ENCODE measurements at regions not wholly inside any gene's neighbourhood (a gene's known extent, or its start where the extent isn't known, plus 50 kb on each side); places are given as distances from the start of the nearest gene placed in this dataset.
A peak's percentile ranks its signal among the peaks of the same experiment; 100 is the strongest.

DNA sequence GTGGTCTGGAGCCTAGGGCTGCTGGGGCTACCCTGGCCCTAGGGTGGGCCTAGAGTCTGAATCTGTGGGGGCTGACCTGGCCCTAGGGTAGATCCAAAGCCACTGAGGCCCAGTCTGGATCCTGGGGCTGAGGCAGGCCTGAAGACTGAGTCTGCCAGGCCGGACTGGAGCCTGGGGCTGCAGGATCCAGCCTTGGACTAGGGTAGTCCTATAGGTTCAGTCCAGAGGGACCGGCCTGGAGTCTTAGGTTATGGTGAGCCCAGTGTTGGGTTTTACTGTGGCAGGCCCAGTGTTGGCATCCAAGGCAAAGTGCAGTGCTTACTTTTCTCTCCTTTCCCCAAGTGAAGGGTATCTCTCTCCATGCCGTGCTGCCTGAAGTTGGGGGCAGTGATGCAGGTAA lies 227.9 kb upstream of the TAS2R1 start:
- DNase-seq (ENCODE audit: extremely low read depth, low read depth), result no peak
- H3K4me3 ChIP-seq (replicated peaks; ENCODE audit: low read depth, low read length), result no peak overlapping the region
- TF ChIP-seq, protein P1, sequence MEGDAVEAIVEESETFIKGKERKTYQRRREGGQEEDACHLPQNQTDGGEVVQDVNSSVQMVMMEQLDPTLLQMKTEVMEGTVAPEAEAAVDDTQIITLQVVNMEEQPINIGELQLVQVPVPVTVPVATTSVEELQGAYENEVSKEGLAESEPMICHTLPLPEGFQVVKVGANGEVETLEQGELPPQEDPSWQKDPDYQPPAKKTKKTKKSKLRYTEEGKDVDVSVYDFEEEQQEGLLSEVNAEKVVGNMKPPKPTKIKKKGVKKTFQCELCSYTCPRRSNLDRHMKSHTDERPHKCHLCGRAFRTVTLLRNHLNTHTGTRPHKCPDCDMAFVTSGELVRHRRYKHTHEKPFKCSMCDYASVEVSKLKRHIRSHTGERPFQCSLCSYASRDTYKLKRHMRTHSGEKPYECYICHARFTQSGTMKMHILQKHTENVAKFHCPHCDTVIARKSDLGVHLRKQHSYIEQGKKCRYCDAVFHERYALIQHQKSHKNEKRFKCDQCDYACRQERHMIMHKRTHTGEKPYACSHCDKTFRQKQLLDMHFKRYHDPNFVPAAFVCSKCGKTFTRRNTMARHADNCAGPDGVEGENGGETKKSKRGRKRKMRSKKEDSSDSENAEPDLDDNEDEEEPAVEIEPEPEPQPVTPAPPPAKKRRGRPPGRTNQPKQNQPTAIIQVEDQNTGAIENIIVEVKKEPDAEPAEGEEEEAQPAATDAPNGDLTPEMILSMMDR (IDR thresholded peaks at IDR 0.05; ENCODE audit: low read depth, low read length, missing control alignments), result no peak

DNA sequence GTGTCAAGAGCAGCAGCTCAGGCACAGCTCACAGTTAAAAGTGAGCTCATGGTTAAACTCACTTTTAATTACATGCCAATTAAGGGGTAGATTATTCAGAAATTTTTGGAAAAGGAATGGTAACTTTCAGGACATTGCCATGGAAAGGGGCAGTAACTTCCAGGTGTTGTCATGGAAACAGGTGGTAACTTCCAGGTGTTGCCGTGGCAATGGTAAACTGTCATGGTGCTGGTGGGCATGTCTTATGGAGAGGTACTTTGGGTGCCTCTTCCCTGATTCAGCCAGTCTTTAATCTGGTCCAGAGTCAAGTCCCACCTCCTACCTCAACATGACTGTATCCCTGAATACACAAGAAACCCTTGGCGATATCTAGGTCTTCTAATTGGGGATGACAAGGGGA lies 223.2 kb upstream of the TAS2R1 start:
- TF ChIP-seq, protein P1 (IDR thresholded peaks at IDR 0.05; ENCODE audit: low read depth, low read length, missing control alignments), result no peak
- no peak overlapping the region for H3K4me3 ChIP-seq (replicated peaks; ENCODE audit: low read depth, low read length)

DNA sequence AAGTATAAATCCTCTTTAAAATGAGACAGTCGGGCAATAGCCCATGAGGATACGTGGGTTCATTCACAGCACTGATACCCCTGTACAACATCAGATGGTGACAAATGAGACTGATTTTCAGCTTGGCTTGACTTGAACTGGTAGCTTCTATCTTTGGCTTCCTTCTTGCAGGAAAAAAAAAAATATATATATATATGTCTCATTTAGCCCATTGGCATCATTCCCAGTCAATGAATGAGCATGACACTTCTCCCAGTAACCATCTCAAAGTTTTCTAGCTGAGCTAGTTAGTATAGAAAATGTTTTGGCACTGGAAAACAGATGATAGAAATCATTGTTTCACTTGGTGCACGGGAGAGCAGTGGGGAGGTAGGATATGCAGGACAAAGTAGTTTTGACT lies 222.5 kb upstream of the TAS2R1 start:
- no peak for DNase-seq (ENCODE audit: extremely low read depth, low read depth)
- no peak overlapping the region for H3K4me3 ChIP-seq (replicated peaks; ENCODE audit: low read depth, low read length)
- TF ChIP-seq, protein P1 (IDR thresholded peaks at IDR 0.05; ENCODE audit: low read depth, low read length, missing control alignments), result no peak

More for the DNA sequence above, 223.2 kb upstream of the TAS2R1 start:
- DNase-seq (ENCODE audit: extremely low read depth, low read depth), result no peak

DNA sequence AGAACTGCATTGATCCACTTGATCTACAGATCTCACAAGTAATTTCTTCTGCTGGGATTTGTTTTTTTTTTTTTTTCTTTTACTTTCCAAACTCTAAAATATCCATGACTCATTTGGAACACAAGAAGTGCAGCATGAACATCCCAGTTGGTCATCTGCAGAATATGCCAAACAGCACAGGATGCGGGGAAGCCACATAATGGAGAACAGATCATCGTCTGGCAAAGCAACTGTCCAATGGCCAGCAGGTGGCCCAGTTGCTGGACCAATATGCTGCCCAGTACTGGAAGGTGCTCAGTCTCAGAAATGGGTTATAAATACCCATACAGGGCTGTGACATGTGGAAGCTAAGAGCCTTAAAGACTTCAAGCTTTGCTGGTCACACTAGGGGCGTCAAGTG lies 221.3 kb upstream of the TAS2R1 start:
- DNase-seq (ENCODE audit: extremely low read depth, low read depth), result peak; percentile 90
- no peak overlapping the region for H3K4me3 ChIP-seq (replicated peaks; ENCODE audit: low read depth, low read length)
- TF ChIP-seq, protein P1 (IDR thresholded peaks at IDR 0.05; ENCODE audit: low read depth, low read length, missing control alignments), result peak; percentile 54

DNA sequence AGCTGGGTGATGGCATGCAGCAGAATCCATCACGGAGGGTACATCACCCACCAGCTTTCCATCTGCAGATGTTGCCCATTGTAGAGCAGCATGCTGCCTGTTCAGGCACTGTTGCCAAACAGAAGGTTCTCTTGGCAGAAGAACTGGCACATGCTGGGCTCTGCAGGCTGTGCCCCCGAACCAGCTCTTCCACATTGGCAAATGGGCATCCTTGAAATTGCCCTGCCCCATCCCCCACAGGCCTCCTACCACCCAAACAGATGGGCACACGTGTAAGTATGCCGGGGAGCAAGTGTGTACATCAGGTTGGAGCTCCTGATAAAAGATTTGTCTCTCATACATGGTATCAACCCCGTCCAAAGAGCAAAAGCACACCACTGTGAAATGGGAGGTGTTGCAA lies 220.3 kb upstream of the TAS2R1 start:
- DNase-seq (ENCODE audit: extremely low read depth, low read depth), result no peak
- no peak overlapping the region for H3K4me3 ChIP-seq (replicated peaks; ENCODE audit: low read depth, low read length)
- TF ChIP-seq, protein P1 (IDR thresholded peaks at IDR 0.05; ENCODE audit: low read depth, low read length, missing control alignments), result no peak

DNA sequence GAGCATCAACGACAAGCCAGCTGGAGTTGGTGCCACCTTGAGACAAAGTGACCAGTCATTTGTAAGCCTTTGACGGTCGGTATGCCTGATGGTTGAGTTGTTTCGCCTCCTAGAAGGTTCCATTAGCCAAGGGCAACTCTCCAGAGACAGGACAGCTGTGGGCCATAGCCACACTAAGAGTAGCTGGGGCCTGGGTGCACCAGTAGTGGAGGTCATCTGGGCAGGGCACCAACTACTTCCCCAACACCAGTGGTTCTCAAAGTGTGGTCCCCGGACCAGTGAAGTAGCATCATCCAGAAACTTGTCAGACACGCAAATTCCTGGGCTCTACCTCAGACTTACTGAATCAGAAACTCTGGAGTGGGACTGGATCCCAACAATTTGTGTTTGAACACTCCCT lies 217.5 kb upstream of the TAS2R1 start:
- DNase-seq (ENCODE audit: extremely low read depth, low read depth), result no peak
- TF ChIP-seq, protein P1 (IDR thresholded peaks at IDR 0.05; ENCODE audit: low read depth, low read length, missing control alignments), result no peak
- H3K4me3 ChIP-seq (replicated peaks; ENCODE audit: low read depth, low read length), result no peak overlapping the region

DNA sequence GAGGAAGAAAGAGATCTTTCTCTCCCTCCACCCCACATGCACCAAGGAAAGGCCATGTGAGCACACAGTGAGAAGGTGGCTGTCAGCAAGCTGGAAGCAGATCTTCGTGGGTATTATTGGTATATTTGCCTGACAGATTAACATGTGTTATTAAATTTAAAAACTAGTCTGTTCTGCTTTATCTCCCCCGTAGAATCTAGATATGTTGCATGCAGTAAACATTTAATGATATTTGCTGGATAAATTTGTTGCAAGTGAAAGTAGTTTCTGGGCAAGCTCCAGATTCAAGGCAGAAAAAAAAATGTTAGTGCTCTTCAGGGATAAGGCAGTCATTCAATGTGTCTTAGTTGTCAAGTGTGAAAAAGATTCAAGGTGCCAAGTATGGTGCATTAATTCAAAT lies 215.0 kb upstream of the TAS2R1 start:
- no peak for DNase-seq (ENCODE audit: extremely low read depth, low read depth)
- no peak overlapping the region for H3K4me3 ChIP-seq (replicated peaks; ENCODE audit: low read depth, low read length)
- TF ChIP-seq, protein P1 (IDR thresholded peaks at IDR 0.05; ENCODE audit: low read depth, low read length, missing control alignments), result no peak
